PC-3 (cell line): ENCODE measurements at regions not wholly inside any gene's neighbourhood (a gene's known extent, or its start where the extent isn't known, plus 50 kb on each side); places are given as distances from the start of the nearest gene placed in this dataset.

Experiments
- ATAC-seq: fragments of 200-7000 bp; cut with Tn5 transposase; 2 replicates; pipeline ENCODE4 v1.9.1; 2020; ENCODE audit warnings: mild to moderate bottlenecking, moderate library complexity
- BruUV-seq: library from RNA; stranded (reverse); fragments of 400-500 nt; replicated peaks from 2 replicates; lab custom pipeline; 2021; lab: Mats Ljungman, UMichigan
- CTCF ChIA-PET: fragments of 300-600 bp; sonication (Branson Sonifier 250); formaldehyde crosslinking; loops from one replicate; lab custom pipeline; 2022; ENCODE audit warnings: antibody characterized with exemption; lab: Charles Lee
- POLR2A ChIA-PET: fragments of 300-600 bp; sonication (Branson Sonifier 250); formaldehyde crosslinking; loops from one replicate; lab custom pipeline; 2022; ENCODE audit warnings: antibody characterized with exemption; ENCODE audit not compliant: unreplicated experiment; lab: Charles Lee
- DNase-seq: peaks from one replicate; pipeline ENCODE4 v3.0.0-alpha.2; 2015
- H2AFZ ChIP-seq: fragments of 300-600 bp; sonication (generic); 2 replicates; pipeline ENCODE4 v1.6.0; 2016; ENCODE audit warnings: antibody characterized with exemption, low read length
- H3F3A ChIP-seq: fragments of 300-600 bp; sonication (generic); one replicate; pipeline ENCODE4 v1.6.0; 2017; ENCODE audit warnings: antibody characterized with exemption, low read length, control low read depth, mild to moderate bottlenecking; ENCODE audit not compliant: unreplicated experiment
- H3K27ac ChIP-seq: fragments of 300-600 bp; sonication (generic); 2 replicates; pipeline ENCODE4 v1.5.1; 2016; ENCODE audit warnings: mild to moderate bottlenecking, low read length
- H3K27me3 ChIP-seq: fragments of 300-600 bp; sonication (generic); 2 replicates; pipeline ENCODE4 v1.6.1; 2016; ENCODE audit warnings: low read length, mixed read lengths
- H3K36me3 ChIP-seq: fragments of 300-600 bp; sonication (generic); 2 replicates; pipeline ENCODE4 v1.6.1; 2016; ENCODE audit warnings: low read depth, mixed run types, low read length, mixed read lengths
- H3K4me1 ChIP-seq: fragments of 300-600 bp; sonication (generic); 2 replicates; pipeline ENCODE4 v1.5.1; 2016; ENCODE audit warnings: low read length; ENCODE audit not compliant: insufficient read depth
- H3K4me2 ChIP-seq: fragments of 300-600 bp; sonication (generic); 2 replicates; pipeline ENCODE4 v1.6.0; 2016; ENCODE audit warnings: low read length
- H3K4me3 ChIP-seq: fragments of 300-600 bp; sonication (generic); 2 replicates; pipeline ENCODE4 v1.5.1; 2016; ENCODE audit warnings: mild to moderate bottlenecking, low read length, mixed read lengths
- H3K79me2 ChIP-seq: fragments of 300-600 bp; sonication (generic); 2 replicates; pipeline ENCODE4 v1.6.1; 2017; ENCODE audit warnings: low read length, mixed read lengths
- H3K9ac ChIP-seq: fragments of 300-600 bp; sonication (generic); 2 replicates; pipeline ENCODE4 v1.6.0; 2016; ENCODE audit warnings: mild to moderate bottlenecking, low read length
- H3K9me2 ChIP-seq: fragments of 300-600 bp; sonication (generic); replicated peaks from 2 replicates; pipeline ENCODE4 v1.6.1; 2016; ENCODE audit warnings: mixed run types, low read length, mixed read lengths
- H3K9me3 ChIP-seq: fragments of 300-600 bp; sonication (generic); 2 replicates; pipeline ENCODE4 v1.6.1; 2016; ENCODE audit warnings: low read length, mixed read lengths
- H4K20me1 ChIP-seq: fragments of 300-600 bp; sonication (generic); 2 replicates; pipeline ENCODE4 v1.6.1; 2016; ENCODE audit warnings: low read length, mixed read lengths
- CTCF ChIP-seq: fragments of 300-600 bp; sonication (generic); conservative IDR thresholded peaks from 2 replicates; pipeline ENCODE4 v1.5.1; 2017; ENCODE audit warnings: antibody characterized with exemption, low read depth, mild to moderate bottlenecking, low read length
- EZH2 ChIP-seq: fragments of 300-600 bp; sonication (generic); IDR thresholded peaks from one replicate; pipeline ENCODE4 v1.6.1; 2017; ENCODE audit warnings: antibody characterized with exemption, mild to moderate bottlenecking, low read length; ENCODE audit not compliant: unreplicated experiment
- EZH2phosphoT487 ChIP-seq: fragments of 300-600 bp; sonication (generic); IDR thresholded peaks from 2 replicates; pipeline ENCODE4 v1.6.1; 2018; ENCODE audit warnings: mild to moderate bottlenecking, antibody characterized with exemption, low read length, borderline replicate concordance
- intact Hi-C: fragments of 100-400 bp; cut with micrococcal nuclease; formaldehyde crosslinking; loops from 2 replicates; pipeline ENCODE4 v1.9.0; 2023

GRCh38 chr6:138685781-138686180 is 87.8 kb upstream of the CCDC28A start:
- H3K4me3 ChIP-seq, result no peak overlapping the region
- intact Hi-C loops, result no loop called here
- no peaks in the 10 kb centered on the region for H3K36me3 ChIP-seq
- no peaks in the 10 kb centered on the region for H3K27me3 ChIP-seq
- ChIA-PET POLR2A (no interaction called here), CTCF (no interaction called here)
- TF ChIP-seq EZH2, result no peak
- no peak for TF ChIP-seq CTCF
- no peak for TF ChIP-seq EZH2phosphoT487
- H3K27ac ChIP-seq, result no peak overlapping the region
- H3K9me2 ChIP-seq, result no peaks in the 10 kb centered on the region
- DNase-seq (no peak), ATAC-seq (no peak)
- peaks cover 13% of the 10 kb centered on the region for H3K4me1 ChIP-seq
- no peak overlapping the region for H3K4me2 ChIP-seq
- peaks cover 58% of the 10 kb centered on the region for H3K79me2 ChIP-seq
- H3F3A ChIP-seq, result no peaks in the 10 kb centered on the region
- H3K9me3 ChIP-seq, result no peaks in the 10 kb centered on the region
- H4K20me1 ChIP-seq, result no peaks in the 10 kb centered on the region
- H2AFZ ChIP-seq, result no peak overlapping the region
- no peak overlapping the region for H3K9ac ChIP-seq
- BruUV-seq, result no TSS peak

- Histone ChIP-seq H3F3A (no peaks in the 10 kb centered on the region), H3K4me3 (no peak overlapping the region), H3K27me3 (no peaks in the 10 kb centered on the region), H3K36me3 (no peaks in the 10 kb centered on the region), H2AFZ (no peak overlapping the region), H3K4me1 (peaks cover 7% of the 10 kb centered on the region), H3K27ac (no peak overlapping the region), H3K9me2 (no peaks in the 10 kb centered on the region), H4K20me1 (no peaks in the 10 kb centered on the region), H3K79me2 (peaks cover 51% of the 10 kb centered on the region), H3K9me3 (no peaks in the 10 kb centered on the region), H3K9ac (no peak overlapping the region), H3K4me2 (no peak overlapping the region)
- no peak for ATAC-seq
- DNase-seq, result no peak
- CTCF ChIA-PET, result no interaction called here
- POLR2A ChIA-PET, result no interaction called here
- TF ChIP-seq EZH2phosphoT487 (no peak), EZH2 (no peak), CTCF (no peak)
- no TSS peak for BruUV-seq
- intact Hi-C loops, result no loop called here
These were observed 85.0 kb upstream of the CCDC28A start for GRCh38 chr6:138688580-138688979.

GRCh38 chr6:138689849-138690248 is 83.7 kb upstream of the CCDC28A start:
- Histone ChIP-seq H3K27ac (no peak overlapping the region), H3K27me3 (no peaks in the 10 kb centered on the region), H3K9me2 (no peaks in the 10 kb centered on the region), H3K4me2 (no peak overlapping the region), H3K36me3 (no peaks in the 10 kb centered on the region), H3K9me3 (no peaks in the 10 kb centered on the region), H3F3A (no peaks in the 10 kb centered on the region), H4K20me1 (no peaks in the 10 kb centered on the region), H2AFZ (no peak overlapping the region), H3K4me3 (no peak overlapping the region), H3K9ac (no peak overlapping the region), H3K4me1 (peaks cover 7% of the 10 kb centered on the region), H3K79me2 (peaks cover 48% of the 10 kb centered on the region)
- CTCF ChIA-PET, result no interaction called here
- BruUV-seq, result no TSS peak
- ATAC-seq, result no peak
- no peak for TF ChIP-seq EZH2phosphoT487
- TF ChIP-seq CTCF, result no peak
- TF ChIP-seq EZH2, result no peak
- intact Hi-C loops, result no loop called here
- DNase-seq, result no peak
- POLR2A ChIA-PET, result no interaction called here
